HepG2 (cell line): ENCODE measurements at regions not wholly inside any gene's neighbourhood (a gene's known extent, or its start where the extent isn't known, plus 50 kb on each side); places are given as distances from the start of the nearest gene placed in this dataset.

ENCODE experiments used
- ATAC-seq: fragments of 200-7000 bp; cut with Tn5 transposase; 3 replicates; pipeline ENCODE4 v1.9.1; 2020; ENCODE audit warnings: mild to moderate bottlenecking, moderate library complexity
- BruUV-seq: library from RNA; stranded (reverse); fragments of 400-500 nt; replicated peaks from 2 replicates; lab custom pipeline; 2021; lab: Mats Ljungman, UMichigan
- CTCF ChIA-PET: fragments of 300-600 bp; formaldehyde crosslinking; extraction: SDS; loops from one replicate; lab custom pipeline; 2021; ENCODE audit warnings: low total read pairs, inconsistent platforms, low intra/inter-chr PET ratio; lab: Yijun Ruan, JAX
- POLR2A ChIA-PET: fragments of 350-600 bp; sonication (Branson Sonifier 250); formaldehyde crosslinking; loops from one replicate; lab custom pipeline; 2020; ENCODE audit warnings: antibody characterized with exemption, inconsistent platforms; lab: Yijun Ruan, JAX
- DNase-seq: peaks from one replicate; pipeline ENCODE4 v3.0.0-alpha.2; 2015; ENCODE audit warnings: low spot score
- FAIRE-seq: peaks from 3 replicates; lab custom pipeline; 2011; peaks lifted over from hg19 to GRCh38; lab: Jason Lieb, UNC
- H2AFZ ChIP-seq: one replicate; pipeline ENCODE4 v1.6.1; 2011; ENCODE audit warnings: low read length, inconsistent platforms
- H3K27ac ChIP-seq: fragments of 300-600 bp; 3 replicates; pipeline ENCODE4 v1.8.0; 2011; ENCODE audit warnings: mixed run types, mild to moderate bottlenecking, mixed read lengths, low read length, inconsistent platforms; ENCODE audit not compliant: insufficient read depth; ENCODE audit errors: extremely low read length
- H3K27me3 ChIP-seq, 2 experiments: fragments of 200-600 bp in 1 of 2; 2 replicates in 1 of 2; 3 replicates in 1 of 2; pipeline versions ENCODE4 v1.6.0 to v1.8.0; 2011; ENCODE audit warnings: low read length in 2 of 2, mild to moderate bottlenecking in 2 of 2, moderate library complexity in 2 of 2, inconsistent platforms in 1 of 2; ENCODE audit not compliant: insufficient read depth in 2 of 2, control insufficient read depth in 1 of 2
- H3K36me3 ChIP-seq, 2 experiments: fragments of 200-600 bp in 1 of 2; replicated peaks in 1 of 2; 2 replicates in 1 of 2; 3 replicates in 1 of 2; pipeline versions ENCODE4 v1.5.1 to v1.8.0; 2011; ENCODE audit warnings: low read length in 2 of 2, inconsistent platforms in 1 of 2; ENCODE audit not compliant: insufficient read depth in 2 of 2, control insufficient read depth in 1 of 2
- H3K4me1 ChIP-seq: 2 replicates; pipeline ENCODE4 v1.5.1; 2012; ENCODE audit warnings: low read length, inconsistent platforms; ENCODE audit not compliant: insufficient read depth
- H3K4me2 ChIP-seq: 2 replicates; pipeline ENCODE4 v1.6.0; 2011; ENCODE audit warnings: low read depth, low read length, inconsistent platforms
- H3K4me3 ChIP-seq, 3 experiments: fragments of 200-600 bp in 1 of 3; sonication (generic), shearing (Covaris generic) in 1 of 3; replicated peaks in 1 of 3; 2 replicates each; pipeline ENCODE4 v1.5.1; 2011 to 2016; ENCODE audit warnings: low read length in 3 of 3, inconsistent platforms in 2 of 3, low read depth in 2 of 3, mild to moderate bottlenecking in 2 of 3, control low read depth in 1 of 3, mixed read lengths in 1 of 3; ENCODE audit not compliant: insufficient read depth in 1 of 3
- H3K79me2 ChIP-seq: one replicate; pipeline ENCODE4 v1.6.1; 2011; ENCODE audit warnings: low read length, inconsistent platforms; ENCODE audit not compliant: insufficient read depth
- H3K9ac ChIP-seq: 2 replicates; pipeline ENCODE4 v1.6.0; 2011; ENCODE audit warnings: mild to moderate bottlenecking, low read depth, low read length, inconsistent platforms; ENCODE audit not compliant: insufficient read depth
- H3K9me3 ChIP-seq: 2 replicates; pipeline ENCODE4 v1.5.1; 2012; ENCODE audit warnings: mild to moderate bottlenecking, low read length
- H4K20me1 ChIP-seq: 2 replicates; pipeline ENCODE4 v1.6.0; 2011; ENCODE audit warnings: inconsistent platforms, mild to moderate bottlenecking, low read length, moderate library complexity; ENCODE audit not compliant: insufficient read depth
- CCAR2 ChIP-seq: fragments of 200-400 bp; formaldehyde crosslinking; optimal IDR thresholded peaks from 2 replicates; pipeline ENCODE3; 2018; ENCODE audit warnings: low read depth, mild to moderate bottlenecking, low read length, moderate library complexity
- ELF4 ChIP-seq: sonication (generic); formaldehyde crosslinking; IDR thresholded peaks from 2 replicates; pipeline ENCODE4 v1.5.0; 2020; ENCODE audit warnings: missing genetic modification reagents, mild to moderate bottlenecking, moderate library complexity, borderline replicate concordance
- GATAD2A ChIP-seq: IDR thresholded peaks from 2 replicates; pipeline ENCODE4 v1.6.1; 2016
- HOMEZ ChIP-seq: IDR thresholded peaks from 2 replicates; pipeline ENCODE4 v1.6.1; 2016; ENCODE audit warnings: low read depth
- MAF1 ChIP-seq: sonication (generic); formaldehyde crosslinking; IDR thresholded peaks from 2 replicates; pipeline ENCODE4 v1.5.0; 2020; ENCODE audit warnings: missing genetic modification reagents, borderline replicate concordance
- RFX1 ChIP-seq: fragments of 450-650 bp; IDR thresholded peaks from 2 replicates; pipeline ENCODE4 v1.6.1; 2017
- TERF1 ChIP-seq: sonication (generic); formaldehyde crosslinking; IDR thresholded peaks from 2 replicates; pipeline ENCODE4 v1.8.0; 2022; ENCODE audit warnings: mild to moderate bottlenecking, missing genetic modification reagents, moderate library complexity
- USF2 ChIP-seq, 2 experiments: sonication (generic) in 1 of 2; formaldehyde crosslinking in 1 of 2; IDR thresholded peaks; 2 replicates each; pipeline versions ENCODE4 v1.5.1 to v1.6.1; 2011 to 2020; ENCODE audit warnings: borderline replicate concordance in 1 of 2, low read depth in 1 of 2, low read length in 1 of 2, mild to moderate bottlenecking in 1 of 2, missing genetic modification reagents in 1 of 2, moderate library complexity in 1 of 2
- XBP1 ChIP-seq: sonication (generic); formaldehyde crosslinking; IDR thresholded peaks from 2 replicates; pipeline ENCODE4 v1.5.0; 2020; ENCODE audit warnings: missing genetic modification reagents
- ZBTB26 ChIP-seq: IDR thresholded peaks from 2 replicates; pipeline ENCODE4 v1.6.1; 2016; ENCODE audit warnings: missing compliant biosample characterization, missing genetic modification reagents, borderline replicate concordance
- ZNF292 ChIP-seq: sonication (generic); formaldehyde crosslinking; IDR thresholded peaks from 2 replicates; pipeline ENCODE4 v1.8.1; 2022; ENCODE audit warnings: mild to moderate bottlenecking, low read depth, missing genetic modification reagents, borderline replicate concordance
- ZNF562 ChIP-seq: sonication (generic); formaldehyde crosslinking; IDR thresholded peaks from 2 replicates; pipeline ENCODE4 v1.8.0; 2022; ENCODE audit warnings: missing genetic modification reagents, borderline replicate concordance
- ZNF883 ChIP-seq: sonication (generic); formaldehyde crosslinking; IDR thresholded peaks from 2 replicates; pipeline ENCODE4 v1.5.1; 2020; ENCODE audit warnings: mild to moderate bottlenecking, missing genetic modification reagents; ENCODE audit errors: not compliant biosample characterization
- WGBS: methylation state at CpG from one replicate; pipeline ENCODE4 v1.1.6; 2017; ENCODE audit warnings: low lambda C conversion rate; 5-methylcytosine and 5-hydroxymethylcytosine counted together
- in situ Hi-C: cut with HindIII; loops from 2 replicates; pipeline ENCODE4 v1.10.0; 2017; ENCODE audit warnings: low pct_unique_long_range_greater_than_20kb; ENCODE audit not compliant: extremely low pct_ligation_motif_present
- intact Hi-C: fragments of 100-400 bp; cut with micrococcal nuclease; formaldehyde crosslinking; loops from one replicate; pipeline ENCODE4 v1.10.0; 2022; ENCODE audit not compliant: unreplicated experiment

- Histone ChIP-seq H3K4me2 (no peak overlapping the region), H3K4me3 (no peak overlapping the region), H3K4me1 (no peaks in the 10 kb centered on the region), H3K9me3 (no peaks in the 10 kb centered on the region)
- POLR2A ChIA-PET: no interaction called here
- intact Hi-C loops: loop anchor here (10.0 kb wide), 1 partner anchor 873 kb away; no protein-coding TSS in a partner anchor
- TF ChIP-seq ZBTB26 (CRISPR knock-in tag): no peak
- no peak for TF ChIP-seq ELF4
- TF ChIP-seq ZNF562 (CRISPR knock-in tag): no peak
- TF ChIP-seq USF2 (IDR thresholded peaks at IDR 0.05; ENCODE audit: low read depth, low read length): no peak
- no peak for TF ChIP-seq USF2 (CRISPR knock-in tag; IDR thresholded peaks at IDR 0.05; ENCODE audit: borderline replicate concordance)
- TF ChIP-seq CCAR2: no peak
- TF ChIP-seq MAF1 (CRISPR knock-in tag): no peak
- no peak for TF ChIP-seq RFX1
- TF ChIP-seq ZNF883 (CRISPR knock-in tag): no peak
- no peak for TF ChIP-seq TERF1 (CRISPR knock-in tag)
- TF ChIP-seq ZNF292 (CRISPR knock-in tag): no peak
- no peak for TF ChIP-seq HOMEZ
- no peak for TF ChIP-seq XBP1 (CRISPR knock-in tag)
- no peak for TF ChIP-seq GATAD2A (CRISPR knock-in tag)
- TF ChIP-seq, all 625 proteins: peak for 0
- DNase-seq (no peak), FAIRE-seq (no peak), ATAC-seq (no peak)
- Histone ChIP-seq H3K79me2 (no peaks in the 10 kb centered on the region), H2AFZ (no peak overlapping the region), H3K9ac (no peak overlapping the region), H3K27me3 (no peaks in the 10 kb centered on the region; a peak in 3 of 5 replicates), H3K27ac (no peak overlapping the region), H4K20me1 (no peaks in the 10 kb centered on the region), H3K36me3 (no peaks in the 10 kb centered on the region)
- no TSS peak for BruUV-seq
- CTCF ChIA-PET: no interaction called here
- in situ Hi-C loops: no loop called here
- 62% methylated on average over 17 of the region's 17 CpGs for WGBS
Observed at GRCh38 chr16:54817940-54818574, 112.6 kb upstream of the IRX5 start.
